NCI-H524 (cell line): ENCODE measurements at regions not wholly inside any gene's neighbourhood (a gene's known extent, or its start where the extent isn't known, plus 50 kb on each side); places are given as distances from the start of the nearest gene placed in this dataset.
"Not testable (repeated sequence)": the region's sequence is repeated elsewhere in the genome, so short reads cannot be mapped to it uniquely, and the experiment has no call there.

Source experiments
- DNase-seq, 2 experiments: peaks; one replicate each; lab custom pipeline; 2025; lab: John Stamatoyannopoulos, UW

GRCh38 chr18:76604935-76605240 is 109.8 kb upstream of the ZNF516 start:
- no peak for DNase-seq

GRCh38 chr18:76604108-76604934 is 109.3 kb upstream of the ZNF516 start:
- no peak for DNase-seq

GRCh38 chr18:76602191-76602590 is 107.1 kb upstream of the ZNF516 start:
- peak; percentile 37 to 80 for DNase-seq

- DNase-seq = not testable (repeated sequence)
These were observed 105.0 kb upstream of the ZNF516 start for GRCh38 chr18:76600076-76600475.

- no peak for DNase-seq
These were observed 99.9 kb upstream of the ZNF516 start for GRCh38 chr18:76594966-76595365.

- DNase-seq = no peak
These were observed 98.8 kb upstream of the ZNF516 start for GRCh38 chr18:76593843-76594242.

GRCh38 chr18:76592981-76593381 is 97.9 kb upstream of the ZNF516 start:
- DNase-seq = no peak

GRCh38 chr18:76592096-76592495 is 97.1 kb upstream of the ZNF516 start:
- no peak for DNase-seq

GRCh38 chr18:76589866-76590265 is 94.8 kb upstream of the ZNF516 start:
- DNase-seq = no peak

- DNase-seq = no peak
These were observed 94.3 kb upstream of the ZNF516 start for GRCh38 chr18:76589316-76589715.

- no peak for DNase-seq
These were observed 93.7 kb upstream of the ZNF516 start for GRCh38 chr18:76588601-76589226.

- DNase-seq = no peak
These were observed 92.8 kb upstream of the ZNF516 start for GRCh38 chr18:76587879-76588271.

- DNase-seq = no peak
These were observed 92.3 kb upstream of the ZNF516 start for GRCh38 chr18:76587147-76587878.

- DNase-seq = no peak
These were observed 89.6 kb upstream of the ZNF516 start for GRCh38 chr18:76584414-76585310.

- DNase-seq = no peak
These were observed 86.2 kb upstream of the ZNF516 start for GRCh38 chr18:76581261-76581660.

- DNase-seq = no peak
These were observed 85.4 kb upstream of the ZNF516 start for GRCh38 chr18:76580288-76580962.

- no peak for DNase-seq
These were observed 84.3 kb upstream of the ZNF516 start for GRCh38 chr18:76579301-76579695.

GRCh38 chr18:76578571-76579300 is 83.7 kb upstream of the ZNF516 start:
- DNase-seq = no peak

GRCh38 chr18:76573325-76574025 is 78.4 kb upstream of the ZNF516 start:
- DNase-seq = no peak
